Spleen (tissue), 11 donors: ENCODE measurements at regions not wholly inside any gene's neighbourhood (a gene's known extent, or its start where the extent isn't known, plus 50 kb on each side); places are given as distances from the start of the nearest gene placed in this dataset.
"Not testable (repeated sequence)": the region's sequence is repeated elsewhere in the genome, so short reads cannot be mapped to it uniquely, and the experiment has no call there.

Experiments used
- DNase-seq: peaks from one replicate; pipeline ENCODE4 v3.0.0-alpha.2; 2020
- H3K27ac ChIP-seq, 8 donors: fragments of 200-600 bp; sonication (generic) in 7 of 8; 1 replicate in 4 of 8; 2 replicates in 4 of 8; pipeline versions ENCODE4 v1.5.0 to v1.8.0; 2016 to 2021; ENCODE audit warnings: inconsistent platforms in 4 of 8, mild to moderate bottlenecking in 4 of 8, moderate library complexity in 1 of 8
- H3K27me3 ChIP-seq, 7 donors: fragments of 200-600 bp; sonication (generic) in 6 of 7; replicated peaks in 1 of 7; 1 replicate in 4 of 7; 2 replicates in 3 of 7; pipeline versions ENCODE4 v1.5.0 to v1.8.0; 2016 to 2021; ENCODE audit warnings: inconsistent platforms in 3 of 7, mild to moderate bottlenecking in 1 of 7
- H3K36me3 ChIP-seq, 6 donors: fragments of 200-600 bp; sonication (generic) in 5 of 6; 1 replicate in 4 of 6; 2 replicates in 2 of 6; pipeline versions ENCODE4 v1.5.0 to v1.8.0; 2016 to 2021; ENCODE audit warnings: inconsistent platforms in 2 of 6
- H3K4me1 ChIP-seq, 6 donors: fragments of 200-600 bp; sonication (generic) in 5 of 6; 1 replicate in 3 of 6; 2 replicates in 3 of 6; pipeline versions ENCODE4 v1.5.0 to v1.8.0; 2016 to 2021; ENCODE audit warnings: inconsistent platforms in 3 of 6
- H3K4me3 ChIP-seq, 8 donors: fragments of 200-600 bp; sonication (generic) in 7 of 8; 1 replicate in 4 of 8; 2 replicates in 4 of 8; pipeline versions ENCODE4 v1.5.0 to v1.8.0; 2016 to 2021; ENCODE audit warnings: inconsistent platforms in 4 of 8, mild to moderate bottlenecking in 4 of 8, moderate library complexity in 2 of 8
- H3K9me3 ChIP-seq, 8 donors: fragments of 200-600 bp; sonication (generic) in 7 of 8; 1 replicate in 4 of 8; 2 replicates in 4 of 8; pipeline versions ENCODE4 v1.5.0 to v1.8.0; 2016 to 2021; ENCODE audit warnings: inconsistent platforms in 4 of 8
- POLR2A ChIP-seq, 3 donors: fragments of 450-650 bp; IDR thresholded peaks; one replicate each; pipeline ENCODE4 v1.5.1; 2017; ENCODE audit warnings: antibody characterized with exemption in 3 of 3, mild to moderate bottlenecking in 1 of 3
- POLR2AphosphoS5 ChIP-seq, 3 donors: sonication (generic); formaldehyde crosslinking; IDR thresholded peaks; one replicate each; pipeline ENCODE4 v1.5.1; 2017; ENCODE audit warnings: antibody characterized with exemption in 3 of 3
- WGBS, 5 donors: extraction: QIAGEN DNeasy Blood & Tissue Kit in 3 of 5; methylation state at CpG; one replicate each; pipeline versions ENCODE4 v1.1.5 to v1.1.7; 2013 to 2018; 5-methylcytosine and 5-hydroxymethylcytosine counted together
- intact Hi-C: fragments of 100-400 bp; cut with DNase I; formaldehyde crosslinking; loops from one replicate; pipeline ENCODE4 v1.15.0; 2023; ENCODE audit warnings: low total_unique reads
- TF ChIP-seq, protein P1 (sequence below), 11 experiments: fragments of 200-600 bp in 7 of 11; fragments of 450-650 bp in 4 of 11; sonication (generic) in 4 of 11; IDR thresholded peaks in 8 of 11; conservative IDR thresholded peaks in 3 of 11; 1 replicate in 7 of 11; 2 replicates in 4 of 11; pipeline versions ENCODE4 v1.4.0 to v1.8.0; 2016 to 2021; ENCODE audit warnings: antibody characterized with exemption in 11 of 11, inconsistent platforms in 4 of 11, mild to moderate bottlenecking in 1 of 11
- donor health status: healthy with polysubstance abuse.
- donor health status: DM: no; HTN: no; CAD: no; lungs with moderate emphysema.
- donor health status: DM: no; HTN: no; CAD: no.
- donor health status: Bipolar disorder and iron deficiency.
- donor health status: healthy.
- donor health status: DM: no; HTN: no; CAD: no.
- donor health status: DM: yes; HTN: yes; CAD: no.

DNA sequence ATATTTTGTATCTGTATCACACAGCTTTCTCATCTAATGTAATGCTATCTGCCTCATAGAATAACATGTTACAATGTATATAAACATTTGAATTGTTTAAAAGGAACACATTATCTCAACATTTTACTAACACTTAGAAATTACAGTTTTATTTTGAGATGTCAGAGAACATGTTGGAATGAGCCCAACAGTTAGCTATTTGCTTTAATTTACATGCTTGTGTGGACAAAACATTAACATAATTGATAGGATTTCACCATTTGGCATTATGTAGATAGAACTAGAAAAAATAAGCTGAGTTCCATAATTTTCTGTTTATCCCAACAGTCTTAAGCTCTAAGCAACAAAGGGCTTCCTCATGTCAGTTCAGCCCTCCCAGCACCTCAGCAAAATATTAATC, 330.9 kb downstream of the LMBRD1 start:
- Histone ChIP-seq H3K9me3 (peaks cover 0 to 20% (median 3%) of the 10 kb centered on the region in 8 donors), H3K36me3 (no peaks in the 10 kb centered on the region), H3K4me3 (no peak overlapping the region), H3K27ac (no peak overlapping the region), H3K4me1 (no peaks in the 10 kb centered on the region), H3K27me3 (no peaks in the 10 kb centered on the region)
- TF ChIP-seq, protein P1, sequence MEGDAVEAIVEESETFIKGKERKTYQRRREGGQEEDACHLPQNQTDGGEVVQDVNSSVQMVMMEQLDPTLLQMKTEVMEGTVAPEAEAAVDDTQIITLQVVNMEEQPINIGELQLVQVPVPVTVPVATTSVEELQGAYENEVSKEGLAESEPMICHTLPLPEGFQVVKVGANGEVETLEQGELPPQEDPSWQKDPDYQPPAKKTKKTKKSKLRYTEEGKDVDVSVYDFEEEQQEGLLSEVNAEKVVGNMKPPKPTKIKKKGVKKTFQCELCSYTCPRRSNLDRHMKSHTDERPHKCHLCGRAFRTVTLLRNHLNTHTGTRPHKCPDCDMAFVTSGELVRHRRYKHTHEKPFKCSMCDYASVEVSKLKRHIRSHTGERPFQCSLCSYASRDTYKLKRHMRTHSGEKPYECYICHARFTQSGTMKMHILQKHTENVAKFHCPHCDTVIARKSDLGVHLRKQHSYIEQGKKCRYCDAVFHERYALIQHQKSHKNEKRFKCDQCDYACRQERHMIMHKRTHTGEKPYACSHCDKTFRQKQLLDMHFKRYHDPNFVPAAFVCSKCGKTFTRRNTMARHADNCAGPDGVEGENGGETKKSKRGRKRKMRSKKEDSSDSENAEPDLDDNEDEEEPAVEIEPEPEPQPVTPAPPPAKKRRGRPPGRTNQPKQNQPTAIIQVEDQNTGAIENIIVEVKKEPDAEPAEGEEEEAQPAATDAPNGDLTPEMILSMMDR (IDR thresholded peaks at IDR 0.05 in 8 of 11, conservative IDR thresholded peaks at IDR 0.05 in 3 of 11), result no peak
- no peak for TF ChIP-seq POLR2A (IDR thresholded peaks at IDR 0.05)
- no peak for TF ChIP-seq POLR2AphosphoS5 (IDR thresholded peaks at IDR 0.05)
- intact Hi-C loops, result no loop called here
- DNase-seq, result no peak

DNA sequence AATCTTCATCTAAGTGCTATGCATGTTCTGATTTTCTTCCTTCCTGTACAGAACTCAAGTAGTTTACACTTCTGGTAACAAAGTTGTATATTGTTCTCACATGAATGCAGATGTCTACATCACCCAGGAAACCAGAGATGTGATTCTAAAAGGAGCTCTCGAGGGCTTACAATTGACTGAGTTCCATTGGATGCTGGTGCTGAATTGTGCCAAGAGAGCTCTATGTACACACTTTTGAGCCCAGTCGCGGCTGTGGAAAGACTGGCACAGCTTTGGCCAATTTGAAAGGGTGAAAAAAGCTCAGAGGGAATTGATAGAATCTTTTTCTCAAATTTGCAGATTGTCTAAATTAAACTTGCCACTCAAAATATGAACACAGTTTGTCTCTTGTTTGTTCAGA, 340.7 kb downstream of the LMBRD1 start:
- H3K4me1 ChIP-seq, result no peaks in the 10 kb centered on the region
- no peaks in the 10 kb centered on the region for H3K27me3 ChIP-seq
- no peaks in the 10 kb centered on the region for H3K36me3 ChIP-seq
- WGBS, 5 donors, result 75 to 87% (median 77%) methylated on average over 3 of the region's 3 CpGs
- TF ChIP-seq POLR2A (IDR thresholded peaks at IDR 0.05), result no peak
- TF ChIP-seq, protein P1 (IDR thresholded peaks at IDR 0.05 in 8 of 11, conservative IDR thresholded peaks at IDR 0.05 in 3 of 11), result no peak
- no peak for TF ChIP-seq POLR2AphosphoS5 (IDR thresholded peaks at IDR 0.05)
- H3K27ac ChIP-seq, result no peak overlapping the region
- no peak overlapping the region for H3K4me3 ChIP-seq
- intact Hi-C loops, result no loop called here
- H3K9me3 ChIP-seq, result peaks cover 0 to 20% (median 9%) of the 10 kb centered on the region in 8 donors
- no peak for DNase-seq

DNA sequence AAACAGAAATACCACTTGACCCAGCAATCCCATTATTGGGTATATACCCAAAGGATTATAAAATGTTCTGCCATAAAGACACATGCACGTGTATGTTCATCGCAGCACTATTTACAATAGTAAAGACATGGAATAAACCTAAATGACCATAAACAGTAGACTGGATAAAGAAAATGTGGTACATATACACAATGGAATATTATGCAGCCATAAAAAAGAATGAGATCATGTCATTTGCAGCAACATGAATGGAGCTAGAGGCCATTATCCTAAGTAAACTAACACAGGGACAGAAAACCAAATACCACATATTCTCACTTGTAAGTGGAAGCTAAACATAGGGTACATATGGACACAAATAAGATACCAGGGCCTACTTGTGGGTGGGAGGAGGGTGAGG, 342.2 kb downstream of the LMBRD1 start:
- H3K27me3 ChIP-seq, intact Hi-C loops, DNase-seq, H3K4me1 ChIP-seq, H3K4me3 ChIP-seq, H3K27ac ChIP-seq, H3K36me3 ChIP-seq: not testable (repeated sequence)
- H3K9me3 ChIP-seq, result peaks cover 0 to 34% (median 15%) of the 10 kb centered on the region in 8 donors
- WGBS, 5 donors, result 84 to 97% (median 92%) methylated on average over 2 of the region's 2 CpGs

DNA sequence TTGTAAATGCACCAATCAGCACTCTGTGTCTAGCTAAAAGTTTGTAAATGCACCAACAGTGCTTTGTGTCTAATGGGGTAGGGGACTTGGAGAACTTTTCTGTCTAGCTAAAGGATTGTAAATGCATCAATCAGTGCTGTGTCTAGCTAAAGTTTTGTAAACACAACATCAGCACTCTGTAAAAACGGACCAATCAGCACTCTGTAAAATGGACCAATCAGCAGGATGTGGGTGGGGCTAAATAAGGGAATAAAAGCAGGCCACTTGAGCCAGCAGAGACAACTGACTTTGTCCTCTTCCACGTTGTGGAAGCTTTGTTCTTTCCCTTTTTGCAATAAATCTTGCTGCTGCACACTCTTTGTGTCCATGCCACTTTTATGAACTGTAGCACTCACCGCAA, 346.3 kb downstream of the LMBRD1 start:
- H3K4me1 ChIP-seq, H3K27ac ChIP-seq: not testable (repeated sequence)
- 57 to 66% (median 59%) methylated on average over 3 of the region's 3 CpGs for WGBS, 5 donors

DNA sequence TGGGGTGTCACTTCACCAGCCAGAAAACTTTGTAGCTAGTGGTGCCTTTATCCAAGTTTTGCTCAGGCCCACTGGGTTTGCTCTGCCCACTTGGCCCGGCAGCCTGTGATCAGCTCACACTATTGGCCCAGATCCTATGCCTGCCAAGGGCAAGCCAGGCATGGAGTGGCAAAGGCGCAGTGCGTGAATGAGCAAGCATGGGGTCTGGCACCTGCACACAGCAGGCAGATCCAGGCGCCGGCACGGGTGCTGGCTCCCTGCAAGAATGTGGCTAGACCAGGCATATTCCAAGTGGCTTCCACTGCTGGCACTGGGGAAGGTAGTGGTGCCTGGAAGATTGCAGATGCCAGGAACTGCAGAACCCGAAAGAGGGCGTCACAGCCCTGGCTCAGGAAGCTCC, 346.9 kb downstream of the LMBRD1 start:
- intact Hi-C loops, result no loop called here
- 92 to 100% (median 96%) methylated on average over 3 to 8 of the region's 8 CpGs for whole genome bisulfite sequencing, 5 donors

More for the DNA sequence above, 346.3 kb downstream of the LMBRD1 start:
- DNase-seq, H3K4me3 ChIP-seq, H3K36me3 ChIP-seq, H3K27me3 ChIP-seq, intact Hi-C loops: not testable (repeated sequence)
- H3K9me3 ChIP-seq, result peaks cover 0 to 53% (median 15%) of the 10 kb centered on the region in 8 donors

More for the DNA sequence above, 346.9 kb downstream of the LMBRD1 start:
- peaks cover 0 to 52% (median 15%) of the 10 kb centered on the region in 8 donors for H3K9me3 ChIP-seq
- no peak for DNase-seq
- no peak overlapping the region for H3K4me3 ChIP-seq
- no peaks in the 10 kb centered on the region for H3K36me3 ChIP-seq
- TF ChIP-seq POLR2AphosphoS5 (IDR thresholded peaks at IDR 0.05) (no peak), POLR2A (IDR thresholded peaks at IDR 0.05) (no peak)
- TF ChIP-seq, protein P1 (IDR thresholded peaks at IDR 0.05 in 8 of 11, conservative IDR thresholded peaks at IDR 0.05 in 3 of 11), result no peak
- H3K27me3 ChIP-seq, result no peaks in the 10 kb centered on the region
- no peak overlapping the region for H3K27ac ChIP-seq
- H3K4me1 ChIP-seq, result no peaks in the 10 kb centered on the region
